ENCODE measurements at regions not wholly inside any gene's neighbourhood (a gene's known extent, or its start where the extent isn't known, plus 50 kb on each side); places are given as distances from the start of the nearest gene placed in this dataset.

DNA sequence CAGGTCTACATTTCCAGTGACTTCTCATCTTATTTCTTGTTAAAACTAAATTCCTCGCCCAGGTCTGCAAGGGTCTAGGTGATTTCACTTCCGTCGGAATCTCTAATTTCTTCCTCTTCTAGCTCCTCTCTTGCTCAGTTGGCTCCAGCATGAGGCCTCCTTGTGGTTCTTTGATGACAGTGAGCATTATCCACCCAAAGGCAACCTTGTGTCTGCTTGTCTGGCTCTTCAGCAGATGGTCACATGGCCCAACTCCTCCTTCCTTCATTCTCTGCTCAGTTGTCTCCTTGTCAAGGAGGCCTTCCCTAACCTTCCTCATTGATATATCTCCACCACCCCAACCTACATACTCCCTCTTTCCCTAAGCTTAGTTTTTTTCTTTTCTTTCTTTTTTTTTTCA, 1391.4 kb downstream of the EFNB2 start:
- TF ChIP-seq, protein P1, sequence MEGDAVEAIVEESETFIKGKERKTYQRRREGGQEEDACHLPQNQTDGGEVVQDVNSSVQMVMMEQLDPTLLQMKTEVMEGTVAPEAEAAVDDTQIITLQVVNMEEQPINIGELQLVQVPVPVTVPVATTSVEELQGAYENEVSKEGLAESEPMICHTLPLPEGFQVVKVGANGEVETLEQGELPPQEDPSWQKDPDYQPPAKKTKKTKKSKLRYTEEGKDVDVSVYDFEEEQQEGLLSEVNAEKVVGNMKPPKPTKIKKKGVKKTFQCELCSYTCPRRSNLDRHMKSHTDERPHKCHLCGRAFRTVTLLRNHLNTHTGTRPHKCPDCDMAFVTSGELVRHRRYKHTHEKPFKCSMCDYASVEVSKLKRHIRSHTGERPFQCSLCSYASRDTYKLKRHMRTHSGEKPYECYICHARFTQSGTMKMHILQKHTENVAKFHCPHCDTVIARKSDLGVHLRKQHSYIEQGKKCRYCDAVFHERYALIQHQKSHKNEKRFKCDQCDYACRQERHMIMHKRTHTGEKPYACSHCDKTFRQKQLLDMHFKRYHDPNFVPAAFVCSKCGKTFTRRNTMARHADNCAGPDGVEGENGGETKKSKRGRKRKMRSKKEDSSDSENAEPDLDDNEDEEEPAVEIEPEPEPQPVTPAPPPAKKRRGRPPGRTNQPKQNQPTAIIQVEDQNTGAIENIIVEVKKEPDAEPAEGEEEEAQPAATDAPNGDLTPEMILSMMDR (IDR thresholded peaks at IDR 0.05) = no peak
- TF ChIP-seq POLR2A (IDR thresholded peaks at IDR 0.05) (no peak), POLR2AphosphoS5 (IDR thresholded peaks at IDR 0.05) (no peak), EP300 (IDR thresholded peaks at IDR 0.05) (no peak)

Measured in gastroesophageal sphincter (tissue), 3 donors.